ENCODE measurements at regions not wholly inside any gene's neighbourhood (a gene's known extent, or its start where the extent isn't known, plus 50 kb on each side); places are given as distances from the start of the nearest gene placed in this dataset.
"Not testable (repeated sequence)": the region's sequence is repeated elsewhere in the genome, so short reads cannot be mapped to it uniquely, and the experiment has no call there.

- no peak overlapping the region for H3K4me2 ChIP-seq (ENCODE audit: low read length)
- H3K4me1 ChIP-seq (ENCODE audit: control insufficient read depth, low read length) = no peaks in the 10 kb centered on the region
- no peak for TF ChIP-seq CTCF (IDR thresholded peaks at IDR 0.05; ENCODE audit: low read depth, low read length, poor library complexity, severe bottlenecking)
- no peak for TF ChIP-seq EZH2phosphoT487 (IDR thresholded peaks at IDR 0.05; ENCODE audit: borderline replicate concordance, low read length)
- H3K9me3 ChIP-seq (ENCODE audit: control insufficient read depth, insufficient read depth, low read length) = no peaks in the 10 kb centered on the region
- no peaks in the 10 kb centered on the region for H3K79me2 ChIP-seq (ENCODE audit: control insufficient read depth, low read length)
- H3K9me2 ChIP-seq (replicated peaks; ENCODE audit: control insufficient read depth, low read length) = no peaks in the 10 kb centered on the region
- no peak overlapping the region for H3K4me3 ChIP-seq (ENCODE audit: low read length)
- H3K27me3 ChIP-seq (ENCODE audit: control insufficient read depth, low read length) = no peaks in the 10 kb centered on the region
- no peak overlapping the region for H3K27ac ChIP-seq (ENCODE audit: low read depth, low read length)
- no peaks in the 10 kb centered on the region for H3K36me3 ChIP-seq (ENCODE audit: control insufficient read depth, low read length)
- no peaks in the 10 kb centered on the region for H3F3A ChIP-seq (ENCODE audit: control insufficient read depth, insufficient read depth)
- H4K20me1 ChIP-seq (ENCODE audit: control insufficient read depth, insufficient read depth, low read depth, low read length) = no peaks in the 10 kb centered on the region
Measured at GRCh38 chr4:151522866-151523519, 114.0 kb downstream of the FHIP1A start.

- H3K4me1 ChIP-seq (ENCODE audit: control insufficient read depth, low read length) = no peaks in the 10 kb centered on the region
- H3K4me2 ChIP-seq (ENCODE audit: low read length) = no peak overlapping the region
- no peak overlapping the region for H3K27ac ChIP-seq (ENCODE audit: low read depth, low read length)
- H3K27me3 ChIP-seq (ENCODE audit: control insufficient read depth, low read length) = no peaks in the 10 kb centered on the region
- H3K79me2 ChIP-seq (ENCODE audit: control insufficient read depth, low read length) = no peaks in the 10 kb centered on the region
- H3K36me3 ChIP-seq (ENCODE audit: control insufficient read depth, low read length) = no peaks in the 10 kb centered on the region
- H3K4me3 ChIP-seq (ENCODE audit: low read length) = no peak overlapping the region
- H4K20me1 ChIP-seq (ENCODE audit: control insufficient read depth, insufficient read depth, low read depth, low read length) = no peaks in the 10 kb centered on the region
- H3K9me2 ChIP-seq (replicated peaks; ENCODE audit: control insufficient read depth, low read length) = no peaks in the 10 kb centered on the region
- no peaks in the 10 kb centered on the region for H3K9me3 ChIP-seq (ENCODE audit: control insufficient read depth, insufficient read depth, low read length)
- TF ChIP-seq EZH2phosphoT487 (IDR thresholded peaks at IDR 0.05; ENCODE audit: borderline replicate concordance, low read length) = no peak
- TF ChIP-seq CTCF (IDR thresholded peaks at IDR 0.05; ENCODE audit: low read depth, low read length, poor library complexity, severe bottlenecking) = no peak
- H3F3A ChIP-seq (ENCODE audit: control insufficient read depth, insufficient read depth) = no peaks in the 10 kb centered on the region
Measured at GRCh38 chr4:151524610-151525009, 115.6 kb downstream of the FHIP1A start.

GRCh38 chr4:151526489-151526888 is 117.5 kb downstream of the FHIP1A start:
- not testable (repeated sequence) for H3K27me3 ChIP-seq (ENCODE audit: control insufficient read depth, low read length); H3K9me2 ChIP-seq (replicated peaks; ENCODE audit: control insufficient read depth, low read length); H3F3A ChIP-seq (ENCODE audit: control insufficient read depth, insufficient read depth)

GRCh38 chr4:151527699-151528098 is 118.7 kb downstream of the FHIP1A start:
- no peaks in the 10 kb centered on the region for H3K27me3 ChIP-seq (ENCODE audit: control insufficient read depth, low read length)
- TF ChIP-seq CTCF (IDR thresholded peaks at IDR 0.05; ENCODE audit: low read depth, low read length, poor library complexity, severe bottlenecking) (no peak), EZH2phosphoT487 (IDR thresholded peaks at IDR 0.05; ENCODE audit: borderline replicate concordance, low read length) (no peak)
- no peaks in the 10 kb centered on the region for H3K4me1 ChIP-seq (ENCODE audit: control insufficient read depth, low read length)
- H3K4me2 ChIP-seq (ENCODE audit: low read length) = no peak overlapping the region
- H3K9me2 ChIP-seq (replicated peaks; ENCODE audit: control insufficient read depth, low read length) = no peaks in the 10 kb centered on the region
- no peaks in the 10 kb centered on the region for H3K79me2 ChIP-seq (ENCODE audit: control insufficient read depth, low read length)
- no peaks in the 10 kb centered on the region for H3K9me3 ChIP-seq (ENCODE audit: control insufficient read depth, insufficient read depth, low read length)
- no peaks in the 10 kb centered on the region for H4K20me1 ChIP-seq (ENCODE audit: control insufficient read depth, insufficient read depth, low read depth, low read length)
- no peaks in the 10 kb centered on the region for H3F3A ChIP-seq (ENCODE audit: control insufficient read depth, insufficient read depth)
- H3K36me3 ChIP-seq (ENCODE audit: control insufficient read depth, low read length) = no peaks in the 10 kb centered on the region
- H3K27ac ChIP-seq (ENCODE audit: low read depth, low read length) = no peak overlapping the region
- no peak overlapping the region for H3K4me3 ChIP-seq (ENCODE audit: low read length)

More at GRCh38 chr4:151526489-151526888, 117.5 kb downstream of the FHIP1A start:
- H3K4me3 ChIP-seq (ENCODE audit: low read length); H3K4me1 ChIP-seq (ENCODE audit: control insufficient read depth, low read length); H3K4me2 ChIP-seq (ENCODE audit: low read length); H3K36me3 ChIP-seq (ENCODE audit: control insufficient read depth, low read length); H4K20me1 ChIP-seq (ENCODE audit: control insufficient read depth, insufficient read depth, low read depth, low read length); H3K9me3 ChIP-seq (ENCODE audit: control insufficient read depth, insufficient read depth, low read length); H3K79me2 ChIP-seq (ENCODE audit: control insufficient read depth, low read length); H3K27ac ChIP-seq (ENCODE audit: low read depth, low read length): not testable (repeated sequence)
